ENCODE measurements at regions not wholly inside any gene's neighbourhood (a gene's known extent, or its start where the extent isn't known, plus 50 kb on each side); places are given as distances from the start of the nearest gene placed in this dataset.

DNA sequence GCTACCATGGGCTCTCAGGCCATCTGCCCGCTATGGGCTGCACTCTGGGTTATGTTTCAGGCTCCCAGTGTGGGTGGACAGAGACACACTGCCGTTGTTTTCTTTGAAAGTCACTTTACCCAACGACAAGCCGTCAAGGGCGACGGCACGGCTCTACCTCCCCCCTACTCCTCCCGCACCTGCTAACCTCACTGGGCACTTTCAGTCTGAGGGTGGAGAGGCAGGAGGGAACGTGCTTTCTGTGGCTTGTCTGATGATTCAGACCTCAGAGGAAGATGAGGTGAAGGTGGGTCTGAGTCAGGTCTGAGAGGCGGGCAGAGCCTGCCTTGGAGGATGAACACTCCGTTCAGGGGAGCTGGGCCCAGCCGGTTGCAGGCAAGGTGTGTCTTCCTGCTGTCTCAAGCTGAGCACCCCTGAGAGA is 147.6 kb upstream of the HDAC4 start:
- ChIA-PET CTCF (ENCODE audit: low intra/inter-chr PET ratio) (no interaction called here), POLR2A (no interaction called here)
- no peaks in the 10 kb centered on the region for H3K9me1 ChIP-seq (ENCODE audit: control insufficient read depth, insufficient read depth, low read length)
- in situ Hi-C loops (cut with MboI): no loop called here
- no peaks in the 10 kb centered on the region for H3K4me1 ChIP-seq (replicated peaks in 1 of 2; ENCODE audit: control insufficient read depth in 2 of 2, insufficient read depth in 2 of 2, low read length in 2 of 2)
- DNase-seq (ENCODE audit: extremely low read depth in 1 of 4, low spot score in 3 of 4) (no peak), ATAC-seq (no peak), FAIRE-seq (no peak)
- H4K20me1 ChIP-seq (replicated peaks; ENCODE audit: control insufficient read depth, insufficient read depth, low read length): no peaks in the 10 kb centered on the region
- H2AFZ ChIP-seq (ENCODE audit: low read depth, low read length): no peak overlapping the region
- no peak overlapping the region for H3K9ac ChIP-seq (ENCODE audit: insufficient read depth in 1 of 2, low read depth in 2 of 2, low read length in 2 of 2)
- no peaks in the 10 kb centered on the region for H3K9me3 ChIP-seq (replicated peaks; ENCODE audit: control insufficient read depth, insufficient read depth, low read depth, low read length)
- no peak for TF ChIP-seq ZFPM2 (CRISPR knock-in tag; IDR thresholded peaks at IDR 0.05)
- TF ChIP-seq GTF3C2 (IDR thresholded peaks at IDR 0.05; ENCODE audit: borderline replicate concordance, extremely low read depth, insufficient read length): no peak
- TF ChIP-seq, protein P1, sequence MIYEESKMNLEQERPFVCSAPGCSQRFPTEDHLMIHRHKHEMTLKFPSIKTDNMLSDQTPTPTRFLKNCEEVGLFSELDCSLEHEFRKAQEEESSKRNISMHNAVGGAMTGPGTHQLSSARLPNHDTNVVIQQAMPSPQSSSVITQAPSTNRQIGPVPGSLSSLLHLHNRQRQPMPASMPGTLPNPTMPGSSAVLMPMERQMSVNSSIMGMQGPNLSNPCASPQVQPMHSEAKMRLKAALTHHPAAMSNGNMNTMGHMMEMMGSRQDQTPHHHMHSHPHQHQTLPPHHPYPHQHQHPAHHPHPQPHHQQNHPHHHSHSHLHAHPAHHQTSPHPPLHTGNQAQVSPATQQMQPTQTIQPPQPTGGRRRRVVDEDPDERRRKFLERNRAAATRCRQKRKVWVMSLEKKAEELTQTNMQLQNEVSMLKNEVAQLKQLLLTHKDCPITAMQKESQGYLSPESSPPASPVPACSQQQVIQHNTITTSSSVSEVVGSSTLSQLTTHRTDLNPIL (CRISPR knock-in tag; IDR thresholded peaks at IDR 0.05): no peak
- TF ChIP-seq ZNF133 (CRISPR knock-in tag; IDR thresholded peaks at IDR 0.05): no peak
- no peak for TF ChIP-seq CBX3 (IDR thresholded peaks at IDR 0.05; ENCODE audit: borderline replicate concordance in 1 of 2, low read length in 2 of 2)
- TF ChIP-seq RERE (CRISPR knock-in tag; IDR thresholded peaks at IDR 0.05; ENCODE audit: borderline replicate concordance): no peak
- WGBS (ENCODE audit: insufficient coverage, low coverage, missing lambda C conversion rate): 3% methylated on average over 11 of the region's 12 CpGs
- intact Hi-C loops (cut with micrococcal nuclease): no loop called here
- no peak overlapping the region for H3K27ac ChIP-seq (ENCODE audit: extremely low read depth, low read depth, low read length)
- no peaks in the 10 kb centered on the region for H3K79me2 ChIP-seq (ENCODE audit: control insufficient read depth, insufficient read depth, low read length)
- no TSS peak for BruUV-seq (replicated peaks)
- H3K36me3 ChIP-seq (ENCODE audit: control insufficient read depth, insufficient read depth, low read length): no peaks in the 10 kb centered on the region
- no peak overlapping the region for H3K4me2 ChIP-seq (ENCODE audit: insufficient read depth, low read length)
- H3K4me3 ChIP-seq: no peak overlapping the region
- H3K27me3 ChIP-seq (ENCODE audit: control insufficient read depth in 2 of 2, insufficient read depth in 2 of 2, low read length in 2 of 2): peaks cover 2 to 50% of the 10 kb centered on the region in 2 experiments; a peak in 3 of 5 replicates
